Adrenal gland (tissue), 9 donors: ENCODE measurements at regions not wholly inside any gene's neighbourhood (a gene's known extent, or its start where the extent isn't known, plus 50 kb on each side); places are given as distances from the start of the nearest gene placed in this dataset.

Experiments
- DNase-seq, 7 donors: peaks; one replicate each; pipeline ENCODE4 v3.0.0-alpha.2; 2019 to 2020
- H3K27ac ChIP-seq, 5 donors: fragments of 200-600 bp; sonication (generic) in 4 of 5; 1 replicate in 3 of 5; 2 replicates in 2 of 5; pipeline versions ENCODE4 v1.5.1 to v1.8.0; 2016 to 2020; ENCODE audit warnings: mild to moderate bottlenecking in 1 of 5
- H3K27me3 ChIP-seq: fragments of 200-600 bp; 2 replicates; pipeline ENCODE4 v1.8.0; 2021
- H3K36me3 ChIP-seq, 2 donors: fragments of 200-600 bp; replicated peaks in 1 of 2; 1 replicate in 1 of 2; 2 replicates in 1 of 2; pipeline versions ENCODE4 v1.5.1 to v1.8.0; 2018 to 2022
- H3K4me1 ChIP-seq, 2 donors: fragments of 200-600 bp; replicated peaks in 1 of 2; 1 replicate in 1 of 2; 2 replicates in 1 of 2; pipeline versions ENCODE4 v1.5.1 to v1.8.0; 2018 to 2021
- H3K4me3 ChIP-seq, 4 donors: fragments of 200-600 bp; sonication (generic) in 3 of 4; one replicate each; pipeline ENCODE4 v1.5.1; 2016 to 2018
- H3K9me3 ChIP-seq, 3 donors: fragments of 200-600 bp; sonication (generic) in 1 of 3; replicated peaks in 1 of 3; 1 replicate in 2 of 3; 2 replicates in 1 of 3; pipeline versions ENCODE4 v1.5.1 to v1.8.0; 2016 to 2021
- POLR2A ChIP-seq, 2 donors: fragments of 450-650 bp; IDR thresholded peaks; one replicate each; pipeline ENCODE4 v1.6.1; 2017; ENCODE audit warnings: antibody characterized with exemption in 2 of 2, mild to moderate bottlenecking in 2 of 2, moderate library complexity in 1 of 2
- WGBS, 4 donors: extraction: QIAGEN DNeasy Blood & Tissue Kit in 2 of 4; methylation state at CpG; one replicate each; pipeline versions ENCODE4 v1.1.5 to v1.1.7; 2013 to 2017; 5-methylcytosine and 5-hydroxymethylcytosine counted together
- intact Hi-C, 2 donors: fragments of 100-400 bp; cut with DNase I; formaldehyde crosslinking; loops; one replicate each; pipeline versions ENCODE4 v1.14.1 to v1.15.0; 2022 to 2023
- TF ChIP-seq, protein P1 (sequence below), 6 experiments: fragments of 450-650 bp in 4 of 6; fragments of 200-600 bp in 2 of 6; sonication (generic) in 1 of 6; IDR thresholded peaks; 1 replicate in 5 of 6; 2 replicates in 1 of 6; pipeline versions ENCODE4 v1.5.1 to v1.8.0; 2016 to 2021; ENCODE audit warnings: antibody characterized with exemption in 6 of 6, mild to moderate bottlenecking in 2 of 6, moderate library complexity in 1 of 6
- donor health status: healthy with polysubstance abuse.
- donor health status: Bipolar disorder and iron deficiency.
- donor health status: DM: yes; HTN: yes; CAD: no.
- donor health status: DM: no; HTN: no; CAD: no.
- donor health status: DM: no; HTN: no; CAD: no.

DNA sequence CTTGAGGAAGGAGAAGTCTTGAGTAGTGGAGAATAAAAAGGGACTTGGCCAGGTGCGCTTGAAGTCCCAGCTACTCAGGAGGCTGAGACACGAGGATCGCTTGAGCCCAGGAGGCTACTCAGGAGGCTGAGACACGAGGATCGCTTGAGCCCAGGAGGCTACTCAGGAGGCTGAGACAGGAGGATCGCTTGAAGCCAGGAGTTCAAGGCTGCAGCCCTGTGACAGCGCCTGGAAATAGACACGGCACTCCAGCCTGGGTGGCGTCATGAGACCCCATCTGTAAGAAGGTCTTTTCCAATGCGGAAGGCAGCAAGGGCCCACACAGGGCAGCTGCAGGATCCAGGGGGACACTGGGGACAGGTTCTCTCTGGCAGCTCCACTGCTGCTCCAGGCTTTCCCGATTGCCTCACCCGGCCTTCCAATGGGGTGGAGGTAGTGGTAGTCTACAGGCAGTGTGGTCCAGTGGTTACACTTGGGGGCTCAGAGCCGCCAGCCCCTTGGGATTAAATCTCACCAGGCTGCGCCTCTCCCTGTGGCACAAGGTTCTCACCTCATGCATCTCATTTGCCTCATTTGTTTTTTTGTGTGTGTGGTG is 143.4 kb downstream of the SEC14L1 start:
- 89 to 96% (median 91%) methylated on average over 10 to 14 of the region's 14 CpGs for WGBS, 4 donors
- intact Hi-C loops: no loop called here
- no peaks in the 10 kb centered on the region for H3K36me3 ChIP-seq
- TF ChIP-seq POLR2A (IDR thresholded peaks at IDR 0.05): no peak
- TF ChIP-seq, protein P1, sequence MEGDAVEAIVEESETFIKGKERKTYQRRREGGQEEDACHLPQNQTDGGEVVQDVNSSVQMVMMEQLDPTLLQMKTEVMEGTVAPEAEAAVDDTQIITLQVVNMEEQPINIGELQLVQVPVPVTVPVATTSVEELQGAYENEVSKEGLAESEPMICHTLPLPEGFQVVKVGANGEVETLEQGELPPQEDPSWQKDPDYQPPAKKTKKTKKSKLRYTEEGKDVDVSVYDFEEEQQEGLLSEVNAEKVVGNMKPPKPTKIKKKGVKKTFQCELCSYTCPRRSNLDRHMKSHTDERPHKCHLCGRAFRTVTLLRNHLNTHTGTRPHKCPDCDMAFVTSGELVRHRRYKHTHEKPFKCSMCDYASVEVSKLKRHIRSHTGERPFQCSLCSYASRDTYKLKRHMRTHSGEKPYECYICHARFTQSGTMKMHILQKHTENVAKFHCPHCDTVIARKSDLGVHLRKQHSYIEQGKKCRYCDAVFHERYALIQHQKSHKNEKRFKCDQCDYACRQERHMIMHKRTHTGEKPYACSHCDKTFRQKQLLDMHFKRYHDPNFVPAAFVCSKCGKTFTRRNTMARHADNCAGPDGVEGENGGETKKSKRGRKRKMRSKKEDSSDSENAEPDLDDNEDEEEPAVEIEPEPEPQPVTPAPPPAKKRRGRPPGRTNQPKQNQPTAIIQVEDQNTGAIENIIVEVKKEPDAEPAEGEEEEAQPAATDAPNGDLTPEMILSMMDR (IDR thresholded peaks at IDR 0.05): no peak
- no peak overlapping the region for H3K4me3 ChIP-seq
- DNase-seq: no peak
- no peak overlapping the region for H3K27ac ChIP-seq
- no peaks in the 10 kb centered on the region for H3K27me3 ChIP-seq
- no peaks in the 10 kb centered on the region for H3K9me3 ChIP-seq
- H3K4me1 ChIP-seq: peaks cover 26 to 54% of the 10 kb centered on the region in 2 donors

DNA sequence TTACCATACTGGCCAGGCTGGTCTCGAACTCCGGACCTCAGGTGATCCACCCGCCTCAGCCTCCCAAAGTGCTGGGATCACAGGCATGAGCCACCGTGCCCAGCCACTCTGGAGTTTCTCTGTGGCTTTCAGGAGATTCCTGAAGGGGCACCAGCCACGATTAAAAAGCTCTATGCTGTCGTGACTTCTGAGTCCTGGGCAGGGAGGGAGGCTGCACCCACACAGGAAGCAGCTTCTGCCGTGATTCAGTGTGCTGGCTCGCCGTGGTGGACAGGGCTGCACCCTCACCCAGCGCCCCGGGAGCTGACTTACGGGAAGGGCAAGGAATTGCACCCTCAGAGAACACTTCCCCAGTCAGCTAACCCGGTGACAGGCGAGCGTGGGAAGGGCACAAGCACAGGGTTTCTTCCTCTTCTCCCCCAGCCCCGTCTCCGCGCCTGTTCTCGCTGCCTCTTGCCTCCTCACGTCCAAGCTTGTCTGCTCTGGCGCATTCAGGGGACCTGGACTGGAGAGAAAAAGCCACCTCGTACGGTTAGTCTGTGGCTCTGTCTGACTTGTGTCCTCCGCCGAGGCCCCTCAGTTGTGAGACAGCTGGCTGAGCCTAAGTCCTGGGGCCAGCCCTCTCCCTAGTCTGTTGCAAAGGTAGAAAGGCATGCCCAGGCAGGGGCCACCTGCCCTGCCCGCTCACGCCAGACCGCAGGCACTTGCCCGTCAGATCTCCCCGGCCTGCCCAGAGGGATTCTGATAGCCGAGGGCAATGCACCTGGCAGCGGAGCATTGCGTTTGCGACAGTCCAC is 145.0 kb downstream of the SEC14L1 start:
- no peaks in the 10 kb centered on the region for H3K27me3 ChIP-seq
- H3K9me3 ChIP-seq: no peaks in the 10 kb centered on the region
- 71 to 83% (median 76%) methylated on average over 19 to 34 of the region's 34 CpGs for WGBS, 4 donors
- peak; percentile 45 to 82 (median 68) for DNase-seq
- H3K27ac ChIP-seq: peak overlapping the region in 2 of 5 donors; percentile 93 to 95
- intact Hi-C loops: no loop called here
- H3K4me3 ChIP-seq: no peak overlapping the region
- H3K36me3 ChIP-seq: no peaks in the 10 kb centered on the region
- peaks cover 26 to 49% of the 10 kb centered on the region in 2 donors for H3K4me1 ChIP-seq
- TF ChIP-seq POLR2A (IDR thresholded peaks at IDR 0.05): no peak
- TF ChIP-seq, protein P1 (IDR thresholded peaks at IDR 0.05): no peak

DNA sequence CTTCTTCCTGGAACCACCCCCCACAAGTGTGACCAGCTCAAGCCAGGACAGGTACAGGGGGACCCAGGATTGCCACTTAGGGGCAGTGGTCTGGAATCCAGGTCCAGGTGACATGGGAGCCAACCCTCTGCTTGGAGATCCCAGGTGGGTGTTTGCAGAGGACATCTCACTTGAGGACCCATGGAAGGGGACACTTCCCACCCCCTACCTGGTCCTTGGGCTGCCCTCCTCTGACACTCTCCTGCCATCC is 145.5 kb downstream of the SEC14L1 start:
- no peaks in the 10 kb centered on the region for H3K9me3 ChIP-seq
- TF ChIP-seq, protein P1 (IDR thresholded peaks at IDR 0.05): no peak
- TF ChIP-seq POLR2A (IDR thresholded peaks at IDR 0.05): no peak
- no peak for DNase-seq
- no peak overlapping the region for H3K4me3 ChIP-seq
- intact Hi-C loops: no loop called here
- no peaks in the 10 kb centered on the region for H3K27me3 ChIP-seq
- peaks cover 26 to 48% of the 10 kb centered on the region in 2 donors for H3K4me1 ChIP-seq
- H3K36me3 ChIP-seq: no peaks in the 10 kb centered on the region
- H3K27ac ChIP-seq: peak overlapping the region in 4 of 5 donors; percentile 89 to 95 (median 93)

DNA sequence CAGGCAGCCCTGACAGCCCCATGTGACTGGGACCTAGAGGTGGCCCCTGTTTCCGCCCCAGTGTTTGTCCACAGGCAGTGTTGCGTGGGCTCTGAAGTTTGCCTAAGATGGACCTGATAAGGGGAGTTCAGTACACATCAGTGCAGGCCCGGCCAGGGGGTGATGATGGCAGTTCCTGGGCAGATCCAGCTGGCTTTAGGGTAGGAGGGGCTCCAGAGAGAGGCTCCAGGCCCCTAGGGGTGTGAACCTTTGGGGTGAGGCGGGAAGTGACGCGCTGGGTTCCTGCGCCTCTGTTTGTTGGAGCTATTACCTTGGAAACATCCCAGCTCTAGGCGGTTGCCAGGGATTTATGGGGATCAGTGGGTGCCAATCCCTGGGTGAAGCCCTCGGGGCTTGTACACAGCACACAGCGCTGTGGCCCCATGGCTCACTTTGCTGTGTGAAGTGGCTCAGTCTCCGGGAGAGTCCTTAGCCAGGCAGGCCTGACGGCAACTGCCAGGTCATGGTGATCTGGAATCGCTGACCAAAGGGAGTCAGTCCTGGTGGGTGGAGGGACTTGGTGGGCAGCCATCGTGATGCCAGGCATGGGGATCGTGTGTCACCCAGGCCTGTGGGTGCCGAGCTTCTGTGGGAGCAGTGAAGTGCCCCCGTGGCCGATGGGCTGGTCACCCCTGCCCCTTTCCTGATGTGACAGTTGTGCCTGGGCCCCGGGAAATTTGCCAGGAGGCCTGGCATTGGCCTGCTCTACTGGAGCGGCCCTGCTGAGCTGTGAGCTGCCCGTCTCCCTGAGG is 146.1 kb downstream of the SEC14L1 start:
- intact Hi-C loops: no loop called here
- no peak for TF ChIP-seq POLR2A (IDR thresholded peaks at IDR 0.05)
- TF ChIP-seq, protein P1 (IDR thresholded peaks at IDR 0.05): no peak
- peak; percentile 77 to 88 (median 82) for DNase-seq
- Histone ChIP-seq H3K27ac (peak overlapping the region; percentile 73 to 95 (median 93)), H3K9me3 (no peaks in the 10 kb centered on the region), H3K27me3 (no peaks in the 10 kb centered on the region), H3K4me1 (peaks cover 21 to 43% of the 10 kb centered on the region in 2 donors), H3K36me3 (no peaks in the 10 kb centered on the region), H3K4me3 (no peak overlapping the region)
- WGBS, 4 donors: 61 to 82% (median 71%) methylated on average over 4 to 21 of the region's 21 CpGs
